IMR-90 (cell line): ENCODE measurements at regions not wholly inside any gene's neighbourhood (a gene's known extent, or its start where the extent isn't known, plus 50 kb on each side); places are given as distances from the start of the nearest gene placed in this dataset.
A peak's percentile ranks its signal among the peaks of the same experiment; 100 is the strongest.

Experiments
- ATAC-seq: fragments of 200-7000 bp; cut with Tn5 transposase; 2 replicates; pipeline ENCODE4 v1.9.1; 2020; ENCODE audit warnings: low read depth, mild to moderate bottlenecking, moderate library complexity
- BruUV-seq: library from RNA; stranded (reverse); fragments of 400-500 nt; replicated peaks from 2 replicates; lab custom pipeline; 2021; lab: Mats Ljungman, UMichigan
- CTCF ChIA-PET: fragments of 300-600 bp; formaldehyde crosslinking; extraction: SDS; loops from one replicate; lab custom pipeline; 2021; ENCODE audit warnings: antibody characterized with exemption; lab: Yijun Ruan, JAX
- POLR2A ChIA-PET: fragments of 300-600 bp; sonication (Branson Sonifier 250); formaldehyde crosslinking; loops from one replicate; lab custom pipeline; 2022; ENCODE audit warnings: antibody characterized with exemption; ENCODE audit not compliant: unreplicated experiment; lab: Charles Lee
- DNase-seq: peaks from one replicate; pipeline ENCODE4 v3.0.0; 2013
- H2AFZ ChIP-seq: replicated peaks from 2 replicates; pipeline ENCODE3; 2013; ENCODE audit warnings: low read length, mild to moderate bottlenecking; ENCODE audit not compliant: poor library complexity
- H2AK5ac ChIP-seq: 2 replicates; pipeline ENCODE4 v1.6.1; 2013; ENCODE audit warnings: low read depth, low read length, inconsistent platforms
- H2AK9ac ChIP-seq: replicated peaks from 2 replicates; pipeline ENCODE3; 2013; ENCODE audit warnings: mild to moderate bottlenecking, low read depth, low read length, moderate library complexity; ENCODE audit not compliant: poor library complexity
- H2BK120ac ChIP-seq: 2 replicates; pipeline ENCODE4 v1.6.1; 2013; ENCODE audit warnings: low read depth, low read length, inconsistent platforms
- H2BK15ac ChIP-seq: 3 replicates; pipeline ENCODE4 v1.6.1; 2013; ENCODE audit warnings: low read depth, low read length, inconsistent platforms
- H2BK20ac ChIP-seq: 2 replicates; pipeline ENCODE4 v1.6.1; 2013; ENCODE audit warnings: low read depth, mild to moderate bottlenecking, inconsistent platforms, low read length, moderate library complexity
- H2BK5ac ChIP-seq: 2 replicates; pipeline ENCODE4 v1.6.1; 2013; ENCODE audit warnings: mild to moderate bottlenecking, low read depth, low read length, inconsistent platforms; ENCODE audit not compliant: poor library complexity, severe bottlenecking
- H3K14ac ChIP-seq: replicated peaks from 2 replicates; pipeline ENCODE4 v1.6.1; 2013; ENCODE audit warnings: low read depth, low read length, inconsistent platforms
- H3K18ac ChIP-seq: 2 replicates; pipeline ENCODE4 v1.6.1; 2013; ENCODE audit warnings: low read depth, low read length, control low read depth
- H3K23ac ChIP-seq: 2 replicates; pipeline ENCODE4 v1.6.1; 2013; ENCODE audit warnings: low read depth, low read length, inconsistent platforms
- H3K27ac ChIP-seq: 2 replicates; pipeline ENCODE4 v1.5.1; 2013; ENCODE audit warnings: mild to moderate bottlenecking, control low read depth, low read length; ENCODE audit not compliant: insufficient read depth
- H3K27me3 ChIP-seq: 2 replicates; pipeline ENCODE4 v1.6.1; 2013; ENCODE audit warnings: low read length; ENCODE audit not compliant: control insufficient read depth, insufficient read depth
- H3K36me3 ChIP-seq: 2 replicates; pipeline ENCODE4 v1.6.1; 2013; ENCODE audit warnings: low read length, mixed read lengths; ENCODE audit not compliant: control insufficient read depth, insufficient read depth
- H3K4ac ChIP-seq: 2 replicates; pipeline ENCODE4 v1.6.1; 2013; ENCODE audit warnings: low read depth, low read length, inconsistent platforms
- H3K4me1 ChIP-seq: 2 replicates; pipeline ENCODE4 v1.6.1; 2013; ENCODE audit warnings: low read length, mixed read lengths; ENCODE audit not compliant: control insufficient read depth, insufficient read depth
- H3K4me2 ChIP-seq: 2 replicates; pipeline ENCODE4 v1.6.1; 2013; ENCODE audit warnings: low read depth, mild to moderate bottlenecking, control low read depth, low read length, moderate library complexity
- H3K4me3 ChIP-seq: 2 replicates; pipeline ENCODE4 v1.5.1; 2013; ENCODE audit warnings: low read depth, mild to moderate bottlenecking, control low read depth, low read length, moderate library complexity; ENCODE audit not compliant: insufficient read depth
- H3K56ac ChIP-seq: 2 replicates; pipeline ENCODE4 v1.6.1; 2013; ENCODE audit warnings: low read length, inconsistent platforms; ENCODE audit not compliant: insufficient read depth; ENCODE audit errors: extremely low read depth
- H3K79me1 ChIP-seq, 2 experiments: 2 replicates each; pipeline ENCODE4 v1.6.1; 2013; ENCODE audit warnings: low read length in 2 of 2, inconsistent platforms in 1 of 2, low read depth in 1 of 2
- H3K9ac ChIP-seq: 2 replicates; pipeline ENCODE4 v1.6.1; 2013; ENCODE audit warnings: low read depth, low read length, control low read depth
- H3K9me1 ChIP-seq: 2 replicates; pipeline ENCODE4 v1.6.1; 2013; ENCODE audit warnings: low read length, inconsistent platforms; ENCODE audit not compliant: insufficient read depth
- H3K9me3 ChIP-seq: 2 replicates; pipeline ENCODE4 v1.6.1; 2013; ENCODE audit warnings: low read length; ENCODE audit not compliant: control insufficient read depth, insufficient read depth
- H4K20me1 ChIP-seq: 2 replicates; pipeline ENCODE4 v1.6.1; 2013; ENCODE audit warnings: low read length, inconsistent platforms; ENCODE audit not compliant: insufficient read depth
- H4K5ac ChIP-seq: 2 replicates; pipeline ENCODE4 v1.6.1; 2013; ENCODE audit warnings: mild to moderate bottlenecking, low read depth, low read length, control low read depth
- H4K8ac ChIP-seq, 2 experiments: 2 replicates each; pipeline ENCODE4 v1.6.1; 2013; ENCODE audit warnings: low read depth in 2 of 2, low read length in 2 of 2, control low read depth in 1 of 2, inconsistent platforms in 1 of 2
- H4K91ac ChIP-seq: 2 replicates; pipeline ENCODE4 v1.6.1; 2013; ENCODE audit warnings: low read depth, low read length, inconsistent platforms; ENCODE audit not compliant: insufficient read depth
- CEBPB ChIP-seq: IDR thresholded peaks from 2 replicates; pipeline ENCODE4 v1.6.1; 2012; ENCODE audit warnings: low read depth, low read length, improper control_type of control experiment
- CHD1 ChIP-seq: IDR thresholded peaks from 2 replicates; pipeline ENCODE4 v1.6.1; 2012; ENCODE audit warnings: low read depth, low read length, improper control_type of control experiment
- RAD21 ChIP-seq: IDR thresholded peaks from 2 replicates; pipeline ENCODE4 v1.6.1; 2012; ENCODE audit warnings: low read length, improper control_type of control experiment
- RCOR1 ChIP-seq: IDR thresholded peaks from 2 replicates; pipeline ENCODE4 v1.6.1; 2012; ENCODE audit warnings: mild to moderate bottlenecking, low read length, improper control_type of control experiment; ENCODE audit not compliant: insufficient replicate concordance
- RFX5 ChIP-seq: IDR thresholded peaks from 2 replicates; pipeline ENCODE4 v1.8.0; 2012; ENCODE audit warnings: low read depth, mild to moderate bottlenecking, low read length, moderate library complexity
- WGBS, 2 experiments: methylation state at CpG; one replicate each; pipeline versions ENCODE4 v1.1.5 to v1.1.7; 2013; ENCODE audit warnings: missing lambda C conversion rate in 2 of 2; ENCODE audit not compliant: insufficient read length in 1 of 2; ENCODE audit errors: extremely low coverage in 2 of 2; 5-methylcytosine and 5-hydroxymethylcytosine counted together
- dilution Hi-C: fragments of 300-500 bp; cut with HindIII; formaldehyde crosslinking; loops from one replicate; pipeline ENCODE4 v1.14.3; 2018; ENCODE audit warnings: low sequenced_read_pairs; ENCODE audit not compliant: unreplicated experiment
- in situ Hi-C: fragments of 300-500 bp; cut with MboI; formaldehyde crosslinking; loops from 3 replicates; pipeline ENCODE4 v1.14.3; 2019; ENCODE audit warnings: low sequenced_read_pairs, inconsistent platforms, mixed read lengths
- intact Hi-C: fragments of 100-400 bp; cut with micrococcal nuclease; formaldehyde crosslinking; loops from 2 replicates; pipeline ENCODE4 v1.10.0; 2022

DNA sequence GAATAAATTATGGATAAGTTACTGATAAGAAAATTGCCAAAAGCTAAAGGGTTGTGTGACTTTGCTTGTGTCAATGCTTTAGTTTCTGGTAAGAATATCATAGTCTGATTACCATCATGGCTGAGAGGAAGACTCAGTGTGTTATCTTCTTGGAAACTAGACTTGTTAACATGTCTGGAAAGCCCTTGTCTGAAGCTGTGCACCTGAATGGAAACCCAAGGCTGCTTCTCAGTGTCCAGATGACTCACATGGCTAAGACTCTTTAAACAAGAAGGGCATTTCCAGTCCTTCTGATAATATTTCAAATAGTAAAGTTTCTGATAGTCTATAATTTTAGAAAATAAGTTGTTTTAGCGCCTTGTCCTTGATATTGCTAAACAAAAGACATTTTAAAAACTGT is 1092.7 kb downstream of the PLA2G4A start:
- H3K9me1 ChIP-seq: no peaks in the 10 kb centered on the region
- no peaks in the 10 kb centered on the region for H3K4me1 ChIP-seq
- no peak overlapping the region for H2BK20ac ChIP-seq
- no peak overlapping the region for H3K23ac ChIP-seq
- H4K5ac ChIP-seq: no peak overlapping the region
- no CpG with 5 or more reads among the region's 1 CpG for WGBS, 2 experiments
- H2BK120ac ChIP-seq: no peak overlapping the region
- no peak overlapping the region for H2AFZ ChIP-seq
- dilution Hi-C loops (no loop called here), intact Hi-C loops (loop anchor here (10.0 kb wide), 2 partner anchors 447 to 507 kb away; no protein-coding TSS in a partner anchor), in situ Hi-C loops (no loop called here)
- no peak overlapping the region for H3K27ac ChIP-seq
- H2BK15ac ChIP-seq: no peak overlapping the region
- H3K9ac ChIP-seq: no peak overlapping the region
- no peak overlapping the region for H2AK5ac ChIP-seq
- ChIA-PET CTCF (no interaction called here), POLR2A (no interaction called here)
- no peak overlapping the region for H4K8ac ChIP-seq
- no peak overlapping the region for H2AK9ac ChIP-seq
- DNase-seq (peak; percentile 48), ATAC-seq (no peak)
- H2BK5ac ChIP-seq: no peak overlapping the region
- no peak overlapping the region for H3K56ac ChIP-seq
- H3K4me2 ChIP-seq: no peak overlapping the region
- no peaks in the 10 kb centered on the region for H3K27me3 ChIP-seq
- no peaks in the 10 kb centered on the region for H4K20me1 ChIP-seq
- no peak overlapping the region for H3K4ac ChIP-seq
- no peaks in the 10 kb centered on the region for H3K79me1 ChIP-seq
- H3K9me3 ChIP-seq: no peaks in the 10 kb centered on the region
- H3K36me3 ChIP-seq: no peaks in the 10 kb centered on the region
- no peak overlapping the region for H3K18ac ChIP-seq
- no peak overlapping the region for H3K14ac ChIP-seq
- no peak overlapping the region for H4K91ac ChIP-seq
- no TSS peak for BruUV-seq
- H3K4me3 ChIP-seq: no peak overlapping the region
- no peak for TF ChIP-seq CEBPB
- TF ChIP-seq RCOR1: no peak
- no peak for TF ChIP-seq CHD1
- no peak for TF ChIP-seq RAD21
- no peak for TF ChIP-seq RFX5
